Superior temporal gyrus (tissue), 1 donor: ENCODE measurements at regions not wholly inside any gene's neighbourhood (a gene's known extent, or its start where the extent isn't known, plus 50 kb on each side); places are given as distances from the start of the nearest gene placed in this dataset.
"Not testable (repeated sequence)": the region's sequence is repeated elsewhere in the genome, so short reads cannot be mapped to it uniquely, and the experiment has no call there.

Source experiments
- DNase-seq: peaks from one replicate; pipeline ENCODE4 v3.0.0-alpha.2; 2016; ENCODE audit errors: extremely low spot score

GRCh38 chr15:44849701-44850403 is 106.6 kb upstream of the TERB2 start:
- DNase-seq, result not testable (repeated sequence)

GRCh38 chr15:44853304-44853950 is 103.1 kb upstream of the TERB2 start:
- DNase-seq, result peak; percentile 63

- not testable (repeated sequence) for DNase-seq
Observed at GRCh38 chr15:44854696-44855095, 101.8 kb upstream of the TERB2 start.

GRCh38 chr15:44856284-44856683 is 100.2 kb upstream of the TERB2 start:
- DNase-seq, result not testable (repeated sequence)

- not testable (repeated sequence) for DNase-seq
Observed at GRCh38 chr15:44857164-44857710, 99.2 kb upstream of the TERB2 start.

- DNase-seq, result not testable (repeated sequence)
Observed at GRCh38 chr15:44859088-44859487, 97.4 kb upstream of the TERB2 start.

GRCh38 chr15:44860168-44860567 is 96.3 kb upstream of the TERB2 start:
- not testable (repeated sequence) for DNase-seq

- DNase-seq, result no peak
Observed at GRCh38 chr15:44861439-44861910, 95.0 kb upstream of the TERB2 start.

- DNase-seq, result no peak
Observed at GRCh38 chr15:44861917-44862316, 94.6 kb upstream of the TERB2 start.

- DNase-seq, result not testable (repeated sequence)
Observed at GRCh38 chr15:44862866-44863265, 93.6 kb upstream of the TERB2 start.

GRCh38 chr15:44868100-44868499 is 88.4 kb upstream of the TERB2 start:
- not testable (repeated sequence) for DNase-seq

GRCh38 chr15:44870125-44870524 is 86.4 kb upstream of the TERB2 start:
- not testable (repeated sequence) for DNase-seq

- no peak for DNase-seq
Observed at GRCh38 chr15:44873103-44873502, 83.4 kb upstream of the TERB2 start.

GRCh38 chr15:44879066-44879465 is 77.4 kb upstream of the TERB2 start:
- DNase-seq, result no peak

GRCh38 chr15:44882499-44882968 is 74.0 kb upstream of the TERB2 start:
- no peak for DNase-seq

GRCh38 chr15:44883199-44883877 is 73.1 kb upstream of the TERB2 start:
- no peak for DNase-seq

GRCh38 chr15:44898890-44899651 is 57.4 kb upstream of the TERB2 start:
- not testable (repeated sequence) for DNase-seq

- DNase-seq, result not testable (repeated sequence)
Observed at GRCh38 chr15:44899775-44900174, 56.7 kb upstream of the TERB2 start.

- not testable (repeated sequence) for DNase-seq
Observed at GRCh38 chr15:44900796-44901195, 55.7 kb upstream of the TERB2 start.

GRCh38 chr15:44903281-44903680 is 53.2 kb upstream of the TERB2 start:
- not testable (repeated sequence) for DNase-seq

GRCh38 chr15:44904651-44905340 is 51.7 kb upstream of the TERB2 start:
- DNase-seq, result not testable (repeated sequence)
